HG03139 (cell line): ENCODE measurements at regions not wholly inside any gene's neighbourhood (a gene's known extent, or its start where the extent isn't known, plus 50 kb on each side); places are given as distances from the start of the nearest gene placed in this dataset.
"Not testable (repeated sequence)": the region's sequence is repeated elsewhere in the genome, so short reads cannot be mapped to it uniquely, and the experiment has no call there.

ENCODE experiments used
- ATAC-seq: cut with Tn5 transposase; IDR thresholded peaks from one replicate; pipeline ENCODE4 v1.9.1; 2021; ENCODE audit not compliant: unreplicated experiment

- no peak for ATAC-seq
Measured at GRCh38 chr18:23311351-23312121, 141.6 kb upstream of the RIOK3 start.

- ATAC-seq = no peak
Measured at GRCh38 chr18:23313379-23313778, 139.7 kb upstream of the RIOK3 start.

DNA sequence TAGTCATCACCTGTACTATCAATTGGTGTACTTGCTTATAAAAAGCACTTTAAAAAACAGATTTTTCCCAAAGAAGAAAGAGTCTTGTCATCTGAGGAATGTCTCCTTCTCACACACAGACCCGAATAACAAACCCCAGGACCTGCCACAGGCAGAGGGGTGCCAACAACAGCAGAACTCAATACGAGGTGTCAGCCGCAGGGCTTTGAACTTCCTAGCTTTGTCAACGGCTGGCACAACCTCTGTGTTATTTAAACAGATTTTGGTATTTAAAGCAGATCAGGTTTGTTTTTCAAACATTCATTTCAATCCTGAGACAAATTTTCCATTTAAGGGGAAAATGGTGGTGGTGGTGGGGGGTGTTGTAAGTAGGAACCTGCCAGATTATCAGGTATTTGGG, 138.4 kb upstream of the RIOK3 start:
- ATAC-seq = no peak

- ATAC-seq = no peak
Measured at GRCh38 chr18:23316316-23316715, 136.8 kb upstream of the RIOK3 start.

GRCh38 chr18:23316988-23317387, 136.1 kb upstream of the RIOK3 start:
- ATAC-seq = no peak

- no peak for ATAC-seq
Measured at GRCh38 chr18:23317975-23318675, 135.0 kb upstream of the RIOK3 start.

GRCh38 chr18:23320709-23321236, 132.3 kb upstream of the RIOK3 start:
- ATAC-seq = no peak

DNA sequence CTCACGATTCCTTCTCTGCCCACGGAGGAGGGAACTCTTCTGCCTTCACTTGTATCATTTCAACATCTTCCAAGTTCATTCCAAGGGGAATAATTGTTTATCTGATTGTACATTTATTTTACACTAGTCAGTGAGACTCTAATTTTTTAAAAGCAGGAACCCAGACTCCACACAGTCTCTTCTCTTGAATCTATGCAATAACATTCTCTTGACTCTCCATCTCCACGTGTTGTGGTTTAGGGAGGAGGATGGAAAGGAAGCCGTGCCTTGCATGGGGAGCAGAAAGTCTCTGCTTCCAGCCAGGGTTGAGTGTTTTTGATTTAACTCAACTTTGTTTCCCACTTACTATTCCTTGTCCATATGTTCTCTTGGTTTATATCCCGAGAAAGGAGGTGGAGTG, 131.1 kb upstream of the RIOK3 start:
- no peak for ATAC-seq

GRCh38 chr18:23324056-23324811, 128.9 kb upstream of the RIOK3 start:
- ATAC-seq = no peak

GRCh38 chr18:23324861-23325260, 128.2 kb upstream of the RIOK3 start:
- no peak for ATAC-seq

DNA sequence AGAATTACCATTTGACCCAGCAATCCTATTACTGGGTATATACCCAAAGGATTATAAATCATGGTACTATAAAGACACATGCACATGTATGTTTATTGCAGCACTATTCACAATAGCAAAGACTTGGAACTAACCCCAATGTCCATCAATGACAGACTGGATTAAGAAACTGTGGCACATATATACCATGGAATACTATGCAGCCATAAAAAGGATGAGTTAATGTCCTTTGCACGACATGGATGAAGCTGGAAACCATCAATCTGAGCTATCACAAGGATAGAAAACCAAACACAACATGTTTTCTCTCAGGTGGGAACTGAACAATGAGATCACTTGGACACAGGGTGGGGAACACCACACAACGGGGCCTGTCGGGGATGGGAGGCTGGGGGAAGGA, 123.4 kb upstream of the RIOK3 start:
- ATAC-seq = not testable (repeated sequence)

DNA sequence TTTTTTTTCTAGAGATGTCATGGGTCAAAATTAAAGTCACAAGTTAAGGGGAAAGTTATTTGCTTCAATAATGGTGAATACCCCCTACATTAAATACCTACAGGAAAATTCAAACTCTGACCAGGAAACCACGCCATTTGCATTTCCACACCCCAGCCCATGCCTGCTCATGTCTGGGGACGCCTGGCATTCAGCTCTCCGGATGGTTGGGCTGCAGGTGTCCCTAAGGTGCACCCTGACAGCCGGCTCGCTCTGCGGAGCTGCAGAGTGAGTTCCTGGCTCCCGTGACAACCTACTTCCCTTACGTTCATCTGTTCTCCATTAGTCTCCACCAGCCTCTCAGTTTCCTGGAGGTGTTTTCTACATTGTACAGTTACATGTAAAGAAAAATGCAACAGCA, 122.7 kb upstream of the RIOK3 start:
- ATAC-seq = peak; percentile 91

DNA sequence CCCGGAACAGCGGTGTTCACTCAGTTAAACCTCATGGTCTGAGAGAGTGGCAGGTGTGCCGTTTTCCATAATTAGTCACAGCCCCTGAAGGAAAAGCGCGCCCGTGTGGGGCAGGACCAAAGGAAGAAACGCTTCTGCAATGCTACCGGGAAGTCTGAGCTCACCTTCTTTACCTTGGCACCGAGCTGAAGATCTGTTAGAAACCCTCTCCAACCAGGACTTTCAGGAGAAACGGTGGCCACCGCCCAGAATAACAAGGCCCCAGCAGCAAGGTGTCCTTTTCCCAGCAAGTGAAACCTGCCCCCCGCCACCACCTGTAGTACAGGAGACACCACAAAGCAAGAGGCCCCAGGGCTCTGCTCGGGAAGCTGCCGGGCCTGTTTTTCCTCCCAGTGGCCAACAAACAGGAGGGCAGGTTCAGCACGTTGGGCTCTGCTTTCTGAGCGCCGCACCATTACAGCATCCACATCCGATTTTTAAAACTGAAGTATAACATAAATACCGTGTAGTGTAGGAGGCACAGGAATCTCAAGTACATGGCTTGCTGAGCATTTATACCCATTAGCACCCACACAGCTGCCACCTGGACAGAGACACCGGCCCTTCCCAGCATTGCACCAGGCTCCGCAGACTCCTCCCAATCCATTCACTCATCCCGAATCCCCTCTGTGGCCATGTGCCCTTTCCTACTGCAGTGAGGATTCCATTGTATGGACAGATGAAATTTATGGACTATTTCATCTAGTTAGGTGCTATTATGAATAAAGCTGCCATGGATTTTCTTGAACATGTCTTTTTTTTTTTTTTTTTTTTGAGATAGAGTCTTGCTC, 121.8 kb upstream of the RIOK3 start:
- no peak for ATAC-seq

DNA sequence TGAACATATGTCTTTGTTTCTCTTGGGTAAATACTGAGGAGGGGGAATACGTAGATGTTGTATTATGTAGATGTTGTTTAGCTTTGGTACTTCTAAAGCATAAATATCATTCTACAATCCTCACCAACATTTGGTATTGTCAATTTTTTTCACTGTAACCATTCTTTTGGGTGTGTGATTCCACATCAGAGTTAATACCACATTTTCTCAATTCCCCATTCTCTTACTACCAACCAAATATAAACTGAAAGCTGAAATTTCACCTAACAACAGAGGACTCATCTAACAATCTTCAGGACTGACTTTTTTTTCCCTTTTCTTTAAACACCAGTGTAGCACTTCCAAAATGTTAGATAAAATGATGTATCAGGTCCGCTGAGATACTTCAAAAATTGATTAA, 120.7 kb upstream of the RIOK3 start:
- no peak for ATAC-seq

- ATAC-seq = no peak
Measured at GRCh38 chr18:23333827-23334226, 119.3 kb upstream of the RIOK3 start.

DNA sequence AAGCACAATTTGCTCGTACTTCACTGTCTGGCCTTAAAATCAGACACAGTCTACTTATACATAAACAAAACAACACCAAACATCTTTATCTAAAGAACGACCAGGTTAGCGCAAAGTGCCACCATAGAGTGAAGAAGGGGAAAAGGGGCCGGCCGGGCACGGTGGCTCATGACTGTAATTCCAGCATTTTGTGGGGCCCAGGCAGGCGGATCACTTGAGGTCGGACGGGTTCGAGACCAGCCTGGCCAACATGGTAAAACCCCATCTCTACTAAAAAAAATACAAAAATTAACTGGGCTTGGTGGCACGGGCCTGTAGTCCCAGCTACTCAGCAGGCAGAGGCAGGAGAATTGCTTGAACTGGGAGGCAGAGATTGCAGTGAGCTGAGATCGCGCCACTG, 118.5 kb upstream of the RIOK3 start:
- ATAC-seq = no peak

- ATAC-seq = no peak
Measured at GRCh38 chr18:23336101-23336500, 117.0 kb upstream of the RIOK3 start.

- no peak for ATAC-seq
Measured at GRCh38 chr18:23337599-23338444, 115.3 kb upstream of the RIOK3 start.

- ATAC-seq = no peak
Measured at GRCh38 chr18:23340661-23341060, 112.4 kb upstream of the RIOK3 start.

DNA sequence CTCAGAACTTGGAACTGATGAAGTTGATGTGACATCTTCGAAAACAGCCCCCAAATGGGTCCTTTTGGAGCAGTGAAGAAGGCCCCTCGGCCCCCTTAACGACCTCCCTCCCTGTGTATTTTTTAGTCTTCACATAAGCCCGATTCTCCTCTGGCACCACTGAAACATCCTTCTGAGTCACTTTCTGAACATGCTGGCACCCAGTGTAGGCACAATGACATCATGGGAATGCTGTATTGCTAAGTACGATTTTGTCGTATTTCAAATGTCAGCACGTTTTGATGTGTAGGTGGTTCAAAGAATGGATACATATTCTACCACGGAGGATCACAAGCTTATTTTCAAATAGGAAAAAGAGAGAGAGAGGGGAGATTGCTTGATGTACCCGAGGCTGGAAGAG, 111.7 kb upstream of the RIOK3 start:
- no peak for ATAC-seq
